DOHH2 (cell line): ENCODE measurements at regions not wholly inside any gene's neighbourhood (a gene's known extent, or its start where the extent isn't known, plus 50 kb on each side); places are given as distances from the start of the nearest gene placed in this dataset.

ENCODE experiments used
- EZH2phosphoT487 ChIP-seq: fragments of 200-600 bp; sonication (generic); IDR thresholded peaks from 2 replicates; pipeline ENCODE4 v1.6.1; 2017; ENCODE audit warnings: borderline replicate concordance, mild to moderate bottlenecking, antibody characterized with exemption, low read length, moderate library complexity, mixed read lengths
- TF ChIP-seq, protein P1 (sequence below): fragments of 200-600 bp; sonication (generic); IDR thresholded peaks from one replicate; pipeline ENCODE4 v1.5.1; 2014; ENCODE audit warnings: antibody characterized with exemption, mild to moderate bottlenecking, low read depth, low read length; ENCODE audit not compliant: poor library complexity, severe bottlenecking

DNA sequence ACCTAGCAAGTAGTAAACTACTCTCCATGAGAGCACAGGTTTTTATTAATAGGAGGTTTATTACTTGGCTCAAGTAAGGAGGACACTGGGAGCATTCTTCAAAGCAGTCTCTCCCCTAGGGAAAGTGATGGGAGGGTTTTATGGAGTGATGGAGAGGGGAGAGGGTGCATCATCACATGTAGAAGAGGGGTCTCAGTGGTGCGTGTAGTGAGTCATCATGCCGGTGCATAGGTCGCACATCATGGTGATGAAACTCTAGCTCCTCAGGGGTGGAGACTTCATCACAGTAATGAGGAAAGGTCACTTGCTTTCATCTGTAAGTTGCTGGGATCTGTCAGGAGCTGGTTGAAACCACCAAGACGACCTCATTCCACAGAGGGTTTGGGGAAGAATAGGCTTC lies 210.8 kb upstream of the UBL3 start:
- TF ChIP-seq, protein P1, sequence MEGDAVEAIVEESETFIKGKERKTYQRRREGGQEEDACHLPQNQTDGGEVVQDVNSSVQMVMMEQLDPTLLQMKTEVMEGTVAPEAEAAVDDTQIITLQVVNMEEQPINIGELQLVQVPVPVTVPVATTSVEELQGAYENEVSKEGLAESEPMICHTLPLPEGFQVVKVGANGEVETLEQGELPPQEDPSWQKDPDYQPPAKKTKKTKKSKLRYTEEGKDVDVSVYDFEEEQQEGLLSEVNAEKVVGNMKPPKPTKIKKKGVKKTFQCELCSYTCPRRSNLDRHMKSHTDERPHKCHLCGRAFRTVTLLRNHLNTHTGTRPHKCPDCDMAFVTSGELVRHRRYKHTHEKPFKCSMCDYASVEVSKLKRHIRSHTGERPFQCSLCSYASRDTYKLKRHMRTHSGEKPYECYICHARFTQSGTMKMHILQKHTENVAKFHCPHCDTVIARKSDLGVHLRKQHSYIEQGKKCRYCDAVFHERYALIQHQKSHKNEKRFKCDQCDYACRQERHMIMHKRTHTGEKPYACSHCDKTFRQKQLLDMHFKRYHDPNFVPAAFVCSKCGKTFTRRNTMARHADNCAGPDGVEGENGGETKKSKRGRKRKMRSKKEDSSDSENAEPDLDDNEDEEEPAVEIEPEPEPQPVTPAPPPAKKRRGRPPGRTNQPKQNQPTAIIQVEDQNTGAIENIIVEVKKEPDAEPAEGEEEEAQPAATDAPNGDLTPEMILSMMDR, result no peak
- TF ChIP-seq EZH2phosphoT487, result no peak
